Spleen (tissue), 11 donors: ENCODE measurements at regions not wholly inside any gene's neighbourhood (a gene's known extent, or its start where the extent isn't known, plus 50 kb on each side); places are given as distances from the start of the nearest gene placed in this dataset.

ENCODE experiments used
- DNase-seq: peaks from one replicate; pipeline ENCODE4 v3.0.0-alpha.2; 2020
- H3K27ac ChIP-seq, 8 donors: fragments of 200-600 bp; sonication (generic) in 7 of 8; 1 replicate in 4 of 8; 2 replicates in 4 of 8; pipeline versions ENCODE4 v1.5.0 to v1.8.0; 2016 to 2021; ENCODE audit warnings: inconsistent platforms in 4 of 8, mild to moderate bottlenecking in 4 of 8, moderate library complexity in 1 of 8
- H3K27me3 ChIP-seq, 7 donors: fragments of 200-600 bp; sonication (generic) in 6 of 7; replicated peaks in 1 of 7; 1 replicate in 4 of 7; 2 replicates in 3 of 7; pipeline versions ENCODE4 v1.5.0 to v1.8.0; 2016 to 2021; ENCODE audit warnings: inconsistent platforms in 3 of 7, mild to moderate bottlenecking in 1 of 7
- H3K36me3 ChIP-seq, 6 donors: fragments of 200-600 bp; sonication (generic) in 5 of 6; 1 replicate in 4 of 6; 2 replicates in 2 of 6; pipeline versions ENCODE4 v1.5.0 to v1.8.0; 2016 to 2021; ENCODE audit warnings: inconsistent platforms in 2 of 6
- H3K4me1 ChIP-seq, 6 donors: fragments of 200-600 bp; sonication (generic) in 5 of 6; 1 replicate in 3 of 6; 2 replicates in 3 of 6; pipeline versions ENCODE4 v1.5.0 to v1.8.0; 2016 to 2021; ENCODE audit warnings: inconsistent platforms in 3 of 6
- H3K4me3 ChIP-seq, 8 donors: fragments of 200-600 bp; sonication (generic) in 7 of 8; 1 replicate in 4 of 8; 2 replicates in 4 of 8; pipeline versions ENCODE4 v1.5.0 to v1.8.0; 2016 to 2021; ENCODE audit warnings: inconsistent platforms in 4 of 8, mild to moderate bottlenecking in 4 of 8, moderate library complexity in 2 of 8
- H3K9me3 ChIP-seq, 8 donors: fragments of 200-600 bp; sonication (generic) in 7 of 8; 1 replicate in 4 of 8; 2 replicates in 4 of 8; pipeline versions ENCODE4 v1.5.0 to v1.8.0; 2016 to 2021; ENCODE audit warnings: inconsistent platforms in 4 of 8
- CTCF ChIP-seq, 11 experiments: fragments of 200-600 bp in 7 of 11; fragments of 450-650 bp in 4 of 11; sonication (generic) in 4 of 11; IDR thresholded peaks in 8 of 11; conservative IDR thresholded peaks in 3 of 11; 1 replicate in 7 of 11; 2 replicates in 4 of 11; pipeline versions ENCODE4 v1.4.0 to v1.8.0; 2016 to 2021; ENCODE audit warnings: antibody characterized with exemption in 11 of 11, inconsistent platforms in 4 of 11, mild to moderate bottlenecking in 1 of 11
- POLR2A ChIP-seq, 3 donors: fragments of 450-650 bp; IDR thresholded peaks; one replicate each; pipeline ENCODE4 v1.5.1; 2017; ENCODE audit warnings: antibody characterized with exemption in 3 of 3, mild to moderate bottlenecking in 1 of 3
- POLR2AphosphoS5 ChIP-seq, 3 donors: sonication (generic); formaldehyde crosslinking; IDR thresholded peaks; one replicate each; pipeline ENCODE4 v1.5.1; 2017; ENCODE audit warnings: antibody characterized with exemption in 3 of 3
- WGBS, 5 donors: extraction: QIAGEN DNeasy Blood & Tissue Kit in 3 of 5; methylation state at CpG; one replicate each; pipeline versions ENCODE4 v1.1.5 to v1.1.7; 2013 to 2018; 5-methylcytosine and 5-hydroxymethylcytosine counted together
- intact Hi-C: fragments of 100-400 bp; cut with DNase I; formaldehyde crosslinking; loops from one replicate; pipeline ENCODE4 v1.15.0; 2023; ENCODE audit warnings: low total_unique reads
- donor health status: healthy with polysubstance abuse.
- donor health status: DM: no; HTN: no; CAD: no; lungs with moderate emphysema.
- donor health status: DM: no; HTN: no; CAD: no.
- donor health status: Bipolar disorder and iron deficiency.
- donor health status: healthy.
- donor health status: DM: no; HTN: no; CAD: no.
- donor health status: DM: yes; HTN: yes; CAD: no.

DNA sequence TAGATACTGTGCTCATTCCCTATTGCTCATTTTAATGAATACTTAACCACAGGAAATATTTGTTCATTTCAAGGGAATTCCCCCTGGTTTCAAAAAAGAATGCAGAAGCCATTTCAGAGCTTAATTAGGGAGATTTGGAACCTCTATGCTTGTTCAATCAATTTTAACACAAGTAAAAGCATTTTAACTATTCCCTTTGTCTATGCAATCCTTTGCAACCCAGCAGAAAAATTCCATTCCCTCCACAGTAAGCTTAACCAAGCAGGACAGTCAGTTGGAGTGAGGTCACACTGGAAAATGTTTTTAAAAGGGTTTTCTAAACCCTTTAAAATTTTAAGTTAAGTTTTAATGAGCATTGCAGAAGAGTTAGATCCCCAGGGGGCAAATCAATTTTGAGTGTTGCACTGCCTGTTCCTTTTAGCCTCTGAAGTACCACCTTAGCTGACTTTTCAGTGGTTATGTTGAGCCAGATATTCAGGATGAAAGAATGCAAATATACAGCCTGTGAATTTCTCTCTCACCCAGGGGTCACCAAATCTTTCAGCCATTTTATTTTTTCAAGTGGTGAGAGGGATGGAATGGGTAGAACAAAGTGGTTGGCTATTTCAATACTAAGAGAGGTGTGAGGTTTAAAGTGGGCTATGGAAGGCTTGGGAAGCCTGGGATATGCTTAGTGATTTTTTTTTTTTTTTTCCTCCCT, 356.2 kb upstream of the NUDT12 start:
- Histone ChIP-seq H3K36me3 (no peaks in the 10 kb centered on the region), H3K4me3 (no peak overlapping the region), H3K27me3 (no peaks in the 10 kb centered on the region), H3K9me3 (no peaks in the 10 kb centered on the region), H3K27ac (no peak overlapping the region), H3K4me1 (no peaks in the 10 kb centered on the region)
- DNase-seq = no peak
- intact Hi-C loops = no loop called here
- TF ChIP-seq CTCF (IDR thresholded peaks at IDR 0.05 in 8 of 11, conservative IDR thresholded peaks at IDR 0.05 in 3 of 11) = no peak
- TF ChIP-seq POLR2A (IDR thresholded peaks at IDR 0.05) = no peak
- TF ChIP-seq POLR2AphosphoS5 (IDR thresholded peaks at IDR 0.05) = no peak

GRCh38 chr5:103915081-103915480, 352.5 kb upstream of the NUDT12 start:
- intact Hi-C loops = no loop called here
- no peaks in the 10 kb centered on the region for H3K36me3 ChIP-seq
- no peak overlapping the region for H3K27ac ChIP-seq
- no peak for TF ChIP-seq CTCF (IDR thresholded peaks at IDR 0.05 in 8 of 11, conservative IDR thresholded peaks at IDR 0.05 in 3 of 11)
- no peak for TF ChIP-seq POLR2A (IDR thresholded peaks at IDR 0.05)
- TF ChIP-seq POLR2AphosphoS5 (IDR thresholded peaks at IDR 0.05) = no peak
- no peak overlapping the region for H3K4me3 ChIP-seq
- WGBS, 5 donors = 80 to 95% (median 90%) methylated on average over 1 of the region's 1 CpG
- H3K27me3 ChIP-seq = no peaks in the 10 kb centered on the region
- no peaks in the 10 kb centered on the region for H3K9me3 ChIP-seq
- H3K4me1 ChIP-seq = no peaks in the 10 kb centered on the region
- DNase-seq = no peak

DNA sequence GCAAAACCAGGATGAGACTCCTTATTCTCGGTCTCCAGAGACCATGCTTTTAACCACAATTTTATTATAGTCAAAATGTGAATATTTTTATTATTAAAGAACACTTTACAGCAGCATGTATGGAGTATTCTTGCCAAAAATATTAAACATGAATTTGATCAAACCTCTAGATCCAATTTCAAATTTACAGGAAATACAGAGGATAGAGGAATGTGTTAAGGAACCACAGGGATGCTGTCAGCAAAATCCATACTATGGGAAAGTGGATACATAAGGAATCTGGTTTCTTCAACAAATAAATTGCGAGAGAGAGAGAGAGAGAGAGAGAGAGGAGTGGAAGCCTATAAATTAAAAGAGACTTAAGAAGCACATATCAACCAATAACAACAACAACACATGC, 348.2 kb upstream of the NUDT12 start:
- intact Hi-C loops = no loop called here
- no peak overlapping the region for H3K27ac ChIP-seq
- peaks cover 0 to 3% (median 0%) of the 10 kb centered on the region in 8 donors for H3K9me3 ChIP-seq
- no peaks in the 10 kb centered on the region for H3K36me3 ChIP-seq
- H3K4me3 ChIP-seq = no peak overlapping the region
- TF ChIP-seq POLR2A (IDR thresholded peaks at IDR 0.05) = no peak
- no peak for TF ChIP-seq POLR2AphosphoS5 (IDR thresholded peaks at IDR 0.05)
- no peak for TF ChIP-seq CTCF (IDR thresholded peaks at IDR 0.05 in 8 of 11, conservative IDR thresholded peaks at IDR 0.05 in 3 of 11)
- H3K27me3 ChIP-seq = no peaks in the 10 kb centered on the region
- DNase-seq = no peak
- no peaks in the 10 kb centered on the region for H3K4me1 ChIP-seq
- 69 to 82% (median 71%) methylated on average over 2 of the region's 2 CpGs for WGBS, 5 donors

DNA sequence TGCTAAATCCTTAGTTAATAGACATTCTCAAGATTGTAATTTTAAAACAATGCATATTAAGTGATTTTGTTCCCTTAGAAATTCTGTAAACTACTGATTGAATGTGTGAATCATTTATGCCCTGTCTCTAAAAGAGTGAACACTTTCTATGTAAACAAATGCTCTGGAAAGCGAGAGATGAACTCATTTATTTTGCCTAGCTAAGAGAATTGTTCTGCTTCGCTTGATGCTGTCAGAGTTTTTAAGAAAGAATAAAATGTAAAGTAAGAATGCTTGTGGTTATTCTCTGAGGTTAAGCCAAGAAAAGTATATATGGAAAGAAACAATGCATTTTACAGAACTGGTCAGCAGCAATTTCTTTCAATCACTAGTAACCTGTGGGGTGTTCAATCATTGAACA, 347.4 kb upstream of the NUDT12 start:
- 79 to 95% (median 85%) methylated on average over 2 of the region's 2 CpGs for WGBS, 5 donors
- no peak for TF ChIP-seq CTCF (IDR thresholded peaks at IDR 0.05 in 8 of 11, conservative IDR thresholded peaks at IDR 0.05 in 3 of 11)
- TF ChIP-seq POLR2AphosphoS5 (IDR thresholded peaks at IDR 0.05) = no peak
- TF ChIP-seq POLR2A (IDR thresholded peaks at IDR 0.05) = no peak
- intact Hi-C loops = no loop called here

More for the DNA sequence above, 347.4 kb upstream of the NUDT12 start:
- Histone ChIP-seq H3K27me3 (no peaks in the 10 kb centered on the region), H3K4me3 (no peak overlapping the region), H3K4me1 (no peaks in the 10 kb centered on the region), H3K36me3 (no peaks in the 10 kb centered on the region), H3K9me3 (peaks cover 0 to 3% (median 0%) of the 10 kb centered on the region in 8 donors), H3K27ac (no peak overlapping the region)
- DNase-seq = no peak
